ENCODE measurements at regions not wholly inside any gene's neighbourhood (a gene's known extent, or its start where the extent isn't known, plus 50 kb on each side); places are given as distances from the start of the nearest gene placed in this dataset.

DNA sequence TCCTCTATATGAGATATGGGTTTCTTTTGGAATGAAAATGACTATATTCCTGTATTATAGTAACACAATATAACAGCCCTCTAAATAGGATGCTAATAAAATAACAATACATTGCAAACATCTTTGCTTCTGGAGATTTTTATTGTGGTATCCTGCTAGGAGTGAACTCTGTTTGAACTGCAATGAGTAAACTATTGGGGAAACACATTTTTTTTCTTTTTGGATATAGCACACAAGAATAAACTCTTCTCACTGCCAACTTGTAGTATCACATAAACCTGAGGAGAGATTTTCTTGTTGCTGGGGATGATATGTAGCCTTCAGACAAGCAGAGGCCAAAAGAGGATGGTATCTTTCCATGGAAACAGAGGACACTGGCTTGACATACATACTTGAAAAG is 238.2 kb downstream of the C4orf33 start:
- TF ChIP-seq POLR2A (IDR thresholded peaks at IDR 0.05; ENCODE audit: low read depth, low read length), result no peak
- no peak for TF ChIP-seq POLR2AphosphoS5 (IDR thresholded peaks at IDR 0.05; ENCODE audit: low read depth, low read length)
- no peak for TF ChIP-seq TAF1 (IDR thresholded peaks at IDR 0.05; ENCODE audit: low read depth, low read length)
- no peak for TF ChIP-seq SPI1 (IDR thresholded peaks at IDR 0.05; ENCODE audit: low read depth, low read length)
- no peak for TF ChIP-seq POU2F2 (IDR thresholded peaks at IDR 0.05; ENCODE audit: low read depth, low read length)
- TF ChIP-seq PAX5 (IDR thresholded peaks at IDR 0.05; ENCODE audit: insufficient read depth, low read length, severe bottlenecking), result no peak

All from GM12891 (cell line).